GM18868 (cell line): ENCODE measurements at regions not wholly inside any gene's neighbourhood (a gene's known extent, or its start where the extent isn't known, plus 50 kb on each side); places are given as distances from the start of the nearest gene placed in this dataset.

Source experiments
- ATAC-seq: cut with Tn5 transposase; IDR thresholded peaks from one replicate; pipeline ENCODE4 v1.9.1; 2021; ENCODE audit warnings: mild to moderate bottlenecking, moderate library complexity; ENCODE audit not compliant: unreplicated experiment

DNA sequence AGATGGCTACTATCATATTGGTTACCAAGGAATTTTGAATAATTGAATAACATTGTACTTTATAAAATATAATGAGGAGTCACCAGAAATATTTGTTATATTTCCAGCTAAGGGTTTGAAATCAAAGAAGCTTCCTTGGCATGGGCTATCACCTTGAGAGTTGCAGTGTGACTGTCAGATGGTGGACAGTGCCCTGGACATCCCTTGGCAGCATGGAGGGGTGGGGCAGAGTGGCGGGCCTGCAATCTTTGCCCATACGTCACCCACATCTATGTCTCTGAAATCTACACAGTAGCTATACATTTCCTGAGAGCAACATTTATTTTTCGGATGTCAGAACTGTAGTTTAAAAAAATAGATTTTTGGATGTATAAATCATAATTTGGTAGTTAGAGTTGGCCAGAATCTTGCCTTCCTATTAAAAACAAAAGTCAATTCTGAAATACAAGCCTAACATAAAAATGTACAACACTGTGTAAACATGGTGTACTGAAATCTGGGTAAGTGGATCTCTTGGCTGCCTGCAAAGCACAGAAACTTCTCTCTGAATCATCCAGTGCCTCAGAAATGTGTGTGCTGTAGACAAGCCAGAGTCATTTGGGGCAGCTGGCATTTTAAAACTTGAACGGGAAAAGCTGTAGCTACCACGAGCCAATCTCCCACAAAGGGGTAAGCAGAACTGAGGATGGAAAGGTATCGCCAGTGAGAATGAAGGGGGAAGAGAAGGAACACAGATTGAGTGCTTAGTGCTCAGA is 124.2 kb upstream of the ARHGAP28 start:
- ATAC-seq = no peak

DNA sequence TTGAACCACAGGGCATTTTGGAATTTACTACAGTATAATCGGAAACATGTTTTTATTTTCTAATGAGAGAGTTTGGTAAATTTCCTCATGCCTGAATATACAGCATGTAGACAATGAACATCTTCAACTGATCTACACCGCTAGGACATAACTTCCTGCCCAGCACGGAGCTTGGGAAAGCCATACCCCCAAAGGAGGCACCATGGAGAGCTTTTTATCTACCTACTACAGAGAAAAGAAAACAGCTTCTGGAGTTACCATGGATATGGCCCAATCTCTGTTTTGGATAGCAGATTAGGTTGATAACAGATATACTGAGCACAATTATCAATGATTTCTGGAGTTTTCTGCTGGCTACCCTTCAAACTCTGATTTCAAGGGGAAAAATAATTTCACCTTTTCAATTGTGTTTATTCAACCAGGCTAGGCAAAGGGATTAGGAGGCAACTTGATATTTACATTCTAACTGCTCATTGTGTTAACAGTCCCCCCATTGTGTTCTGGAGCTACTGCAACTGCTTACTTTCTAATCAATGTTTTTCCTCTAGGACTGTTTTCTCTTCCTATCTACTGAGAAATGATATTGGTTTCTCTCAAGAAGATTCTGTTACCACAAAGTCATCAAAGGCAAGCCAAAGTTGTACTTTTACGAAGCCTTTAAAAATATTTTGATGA is 123.0 kb upstream of the ARHGAP28 start:
- ATAC-seq = no peak

DNA sequence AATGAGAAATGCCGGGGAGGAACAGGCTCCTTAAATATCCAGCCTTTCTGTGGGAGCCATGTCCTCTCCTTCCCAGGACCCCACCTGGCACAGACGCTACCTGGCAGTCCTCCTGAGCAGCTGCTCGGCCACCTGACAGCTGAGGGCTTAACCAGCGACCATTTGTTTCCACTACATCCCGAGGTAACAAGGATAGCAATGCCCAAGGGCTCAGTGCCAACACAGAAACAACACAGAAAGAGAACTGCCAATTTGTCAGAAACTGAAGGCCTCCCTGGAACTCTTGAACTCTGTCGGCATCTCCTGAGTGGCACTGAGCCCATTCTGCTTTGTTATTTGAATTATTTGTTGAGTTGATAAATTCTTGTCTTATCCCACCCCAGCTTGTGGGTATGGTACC is 122.2 kb upstream of the ARHGAP28 start:
- ATAC-seq = no peak

DNA sequence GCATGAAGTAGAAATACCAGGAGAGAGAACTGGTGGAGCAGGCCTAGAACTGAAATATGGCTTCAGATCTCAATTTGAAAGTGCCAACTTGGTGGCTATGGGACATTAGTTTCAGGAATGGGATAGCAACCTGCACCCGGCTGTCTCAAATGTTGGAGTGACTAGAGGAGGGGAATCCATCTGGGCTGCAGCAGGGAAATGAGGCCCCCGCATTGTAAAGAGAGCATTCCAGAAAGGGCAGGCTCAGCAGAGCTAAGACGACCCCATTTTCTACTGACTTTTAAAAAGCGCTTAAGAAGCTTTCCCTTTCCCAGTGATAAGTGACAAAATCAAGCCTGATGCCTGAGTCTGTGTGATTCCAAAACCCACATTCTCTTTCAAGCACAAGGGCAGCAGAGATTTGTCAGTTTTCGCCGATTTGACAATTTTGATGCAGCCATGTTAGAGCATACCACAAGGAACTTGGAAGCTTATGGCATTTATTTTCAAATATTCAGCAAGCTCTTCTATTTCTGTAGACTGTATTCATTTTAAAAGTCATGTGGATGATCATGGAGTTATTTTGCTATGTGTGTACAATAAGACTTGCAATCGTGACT is 119.8 kb upstream of the ARHGAP28 start:
- ATAC-seq = no peak

- no peak for ATAC-seq
Observed at GRCh38 chr18:6610466-6610865, 119.0 kb upstream of the ARHGAP28 start.

DNA sequence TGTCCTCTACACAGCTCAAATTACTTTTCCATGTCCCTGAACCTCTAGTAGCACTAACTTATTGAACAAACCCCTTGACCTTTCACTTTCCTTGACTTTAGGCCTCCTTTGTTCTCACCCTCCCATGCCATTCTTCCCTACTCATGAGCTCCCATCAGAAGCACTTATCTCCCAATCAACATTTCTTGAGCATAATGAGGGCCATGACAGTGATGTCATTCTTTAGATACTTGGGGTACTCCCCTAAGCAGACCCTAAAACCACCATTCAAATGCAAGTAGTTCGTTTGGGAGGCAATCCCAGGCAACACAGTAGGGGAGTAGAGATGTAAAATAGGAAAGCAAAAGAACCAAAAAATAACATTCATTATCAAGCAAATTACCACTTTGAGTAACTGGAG is 115.9 kb upstream of the ARHGAP28 start:
- no peak for ATAC-seq

GRCh38 chr18:6614952-6615351 is 114.6 kb upstream of the ARHGAP28 start:
- no peak for ATAC-seq

GRCh38 chr18:6616981-6617380 is 112.5 kb upstream of the ARHGAP28 start:
- no peak for ATAC-seq

- ATAC-seq = no peak
Observed at GRCh38 chr18:6621437-6621836, 108.1 kb upstream of the ARHGAP28 start.

DNA sequence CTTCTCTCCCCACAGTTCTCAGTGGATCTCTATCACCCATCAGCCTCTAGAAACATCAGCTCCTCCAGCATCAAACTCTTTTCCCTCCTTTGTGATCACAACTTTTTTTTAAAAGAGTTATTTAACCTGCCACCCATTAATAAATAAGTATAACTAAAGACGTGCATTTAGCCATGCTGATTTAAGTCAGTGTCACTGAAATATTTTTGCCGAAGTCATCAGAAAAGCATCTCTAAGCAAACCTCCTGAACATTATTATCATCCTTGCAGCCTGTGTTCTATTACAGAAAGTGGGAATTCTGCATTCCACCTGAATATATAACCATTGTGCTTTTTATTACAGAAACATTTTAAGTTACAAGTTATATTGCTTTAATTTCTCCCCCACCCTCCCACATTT is 106.2 kb upstream of the ARHGAP28 start:
- ATAC-seq = no peak

GRCh38 chr18:6624271-6624660 is 105.2 kb upstream of the ARHGAP28 start:
- ATAC-seq = no peak

- no peak for ATAC-seq
Observed at GRCh38 chr18:6624661-6625311, 104.7 kb upstream of the ARHGAP28 start.

DNA sequence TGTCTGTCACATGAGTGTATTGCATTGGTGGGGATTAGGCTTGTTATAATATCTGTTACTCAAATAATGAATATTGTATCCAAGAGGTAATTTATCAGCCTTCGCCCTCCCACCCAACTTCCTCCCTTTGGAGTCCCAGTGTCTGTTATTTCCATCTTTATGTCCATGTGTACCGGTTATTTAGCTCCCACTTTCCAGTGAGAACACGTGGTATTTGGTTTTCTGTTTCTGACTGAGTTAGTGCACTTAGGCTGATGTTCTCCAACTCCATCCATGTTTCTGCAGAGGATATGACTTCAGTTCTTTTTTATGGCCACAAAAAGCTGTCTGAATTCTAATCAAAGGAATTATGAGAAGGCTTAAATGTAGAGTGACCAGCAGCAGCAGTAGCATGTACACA is 104.0 kb upstream of the ARHGAP28 start:
- no peak for ATAC-seq

GRCh38 chr18:6626457-6626856 is 103.1 kb upstream of the ARHGAP28 start:
- no peak for ATAC-seq

- ATAC-seq = no peak
Observed at GRCh38 chr18:6627645-6628044, 101.9 kb upstream of the ARHGAP28 start.

GRCh38 chr18:6628187-6628586 is 101.3 kb upstream of the ARHGAP28 start:
- ATAC-seq = no peak

DNA sequence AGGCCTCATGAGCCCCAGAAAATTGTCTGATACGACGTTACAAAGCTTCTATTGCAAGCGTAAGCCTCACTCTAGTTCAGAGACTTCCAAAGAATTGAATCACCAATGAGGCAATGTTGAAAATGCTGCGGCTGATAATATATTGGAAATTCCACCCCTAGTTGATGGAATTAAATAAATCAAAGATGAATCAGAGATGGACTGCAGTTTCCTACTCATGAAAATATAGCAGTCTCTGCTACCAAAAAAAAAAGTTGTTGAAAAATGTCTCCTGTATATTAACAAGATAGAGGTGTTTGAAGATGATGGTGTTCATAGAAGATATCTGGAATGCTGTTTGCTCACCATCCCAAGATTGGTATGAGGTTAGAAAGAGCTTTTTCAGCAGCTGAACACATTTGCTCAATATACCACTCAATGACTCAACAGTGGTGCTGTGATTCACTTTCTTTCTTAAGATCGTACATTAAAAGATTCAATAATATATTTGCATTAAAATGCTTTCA is 99.8 kb upstream of the ARHGAP28 start:
- ATAC-seq = no peak

- ATAC-seq = no peak
Observed at GRCh38 chr18:6633310-6633709, 96.2 kb upstream of the ARHGAP28 start.

DNA sequence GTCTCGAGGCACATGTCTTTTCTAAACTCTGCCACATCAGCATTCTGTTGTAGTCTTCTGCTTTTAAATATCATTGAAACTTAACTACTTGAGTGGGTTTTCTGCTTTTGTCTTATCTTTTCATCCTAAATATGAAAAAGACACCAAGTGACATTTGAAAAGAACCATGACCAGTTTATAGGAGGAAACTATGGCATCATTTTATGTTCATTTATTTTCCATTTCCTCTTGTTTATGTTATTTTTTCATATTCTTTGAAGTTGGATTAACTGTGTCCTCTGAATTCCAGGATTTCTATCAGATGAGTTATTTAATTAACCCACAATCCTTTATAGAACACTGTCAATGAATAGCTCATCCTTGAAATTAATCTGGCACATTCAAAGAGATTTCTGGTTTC is 93.4 kb upstream of the ARHGAP28 start:
- no peak for ATAC-seq

DNA sequence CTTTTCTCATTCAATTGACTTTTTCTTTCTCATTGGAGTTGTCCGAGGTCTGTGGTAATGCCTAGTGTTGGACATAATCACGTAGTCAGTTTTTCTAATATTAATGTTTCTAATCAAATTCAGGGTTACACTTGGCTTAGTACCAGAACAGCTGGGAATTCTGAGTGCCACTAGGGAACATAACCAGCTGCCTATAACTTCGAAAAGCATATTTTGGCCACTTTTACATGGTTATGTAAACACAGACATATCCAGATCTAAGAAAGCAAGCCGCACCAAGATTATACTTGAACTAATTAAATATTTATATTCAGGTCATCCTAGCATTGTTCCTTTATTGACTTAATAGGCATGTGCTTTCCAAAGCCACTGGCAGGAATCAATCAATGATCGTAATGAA is 91.1 kb upstream of the ARHGAP28 start:
- no peak for ATAC-seq

- ATAC-seq = no peak
Observed at GRCh38 chr18:6639305-6639704, 90.2 kb upstream of the ARHGAP28 start.
